ENCODE measurements at regions not wholly inside any gene's neighbourhood (a gene's known extent, or its start where the extent isn't known, plus 50 kb on each side); places are given as distances from the start of the nearest gene placed in this dataset.

DNA sequence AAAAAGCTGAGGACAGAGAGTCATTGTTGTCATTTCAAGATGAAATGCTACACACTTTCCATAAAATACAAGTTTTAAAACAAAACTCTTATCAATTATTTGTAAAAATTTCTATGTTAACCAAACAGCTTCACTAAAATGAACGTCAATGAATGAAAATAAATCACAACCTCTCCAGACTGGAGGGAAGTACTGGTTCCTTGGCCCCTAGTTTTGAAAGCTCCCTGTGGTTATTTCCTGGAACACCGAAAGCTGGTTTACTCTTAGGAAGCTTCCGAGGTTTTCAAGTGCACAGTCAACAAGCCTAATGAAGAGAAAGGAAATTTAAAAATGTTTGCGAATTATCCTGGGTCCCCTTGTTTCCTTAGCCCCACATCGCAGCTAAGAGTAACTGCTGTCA lies 191.1 kb upstream of the TTC29 start:
- TF ChIP-seq, protein P1, sequence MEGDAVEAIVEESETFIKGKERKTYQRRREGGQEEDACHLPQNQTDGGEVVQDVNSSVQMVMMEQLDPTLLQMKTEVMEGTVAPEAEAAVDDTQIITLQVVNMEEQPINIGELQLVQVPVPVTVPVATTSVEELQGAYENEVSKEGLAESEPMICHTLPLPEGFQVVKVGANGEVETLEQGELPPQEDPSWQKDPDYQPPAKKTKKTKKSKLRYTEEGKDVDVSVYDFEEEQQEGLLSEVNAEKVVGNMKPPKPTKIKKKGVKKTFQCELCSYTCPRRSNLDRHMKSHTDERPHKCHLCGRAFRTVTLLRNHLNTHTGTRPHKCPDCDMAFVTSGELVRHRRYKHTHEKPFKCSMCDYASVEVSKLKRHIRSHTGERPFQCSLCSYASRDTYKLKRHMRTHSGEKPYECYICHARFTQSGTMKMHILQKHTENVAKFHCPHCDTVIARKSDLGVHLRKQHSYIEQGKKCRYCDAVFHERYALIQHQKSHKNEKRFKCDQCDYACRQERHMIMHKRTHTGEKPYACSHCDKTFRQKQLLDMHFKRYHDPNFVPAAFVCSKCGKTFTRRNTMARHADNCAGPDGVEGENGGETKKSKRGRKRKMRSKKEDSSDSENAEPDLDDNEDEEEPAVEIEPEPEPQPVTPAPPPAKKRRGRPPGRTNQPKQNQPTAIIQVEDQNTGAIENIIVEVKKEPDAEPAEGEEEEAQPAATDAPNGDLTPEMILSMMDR (optimal IDR thresholded peaks at IDR 0.05 in 1 of 3, IDR thresholded peaks at IDR 0.05 in 1 of 3, conservative IDR thresholded peaks at IDR 0.05 in 1 of 3; ENCODE audit: extremely low read depth in 1 of 3, insufficient read depth in 2 of 3, low read length in 3 of 3) = no peak
- no peak for TF ChIP-seq EZH2 (IDR thresholded peaks at IDR 0.05; ENCODE audit: low read length)
